Activated T-cell treated with anti-CD3 and anti-CD28 coated beads, Interleukin-2, amount 50 U/mL, for 24 hours (primary cell): ENCODE measurements at regions not wholly inside any gene's neighbourhood (a gene's known extent, or its start where the extent isn't known, plus 50 kb on each side); places are given as distances from the start of the nearest gene placed in this dataset.
"Not testable (repeated sequence)": the region's sequence is repeated elsewhere in the genome, so short reads cannot be mapped to it uniquely, and the experiment has no call there.

Experiments used
- DNase-seq: peaks from one replicate; pipeline ENCODE4 v3.0.0-alpha.2; 2020
- H3K27ac Mint-ChIP-seq: 2 replicates; pipeline ENCODE4 v1.8.0; 2020; ENCODE audit warnings: mild to moderate bottlenecking, mixed read lengths
- H3K27me3 Mint-ChIP-seq: 2 replicates; pipeline ENCODE4 v1.8.0; 2020; ENCODE audit warnings: mixed read lengths
- H3K36me3 Mint-ChIP-seq: 2 replicates; pipeline ENCODE4 v1.8.0; 2020; ENCODE audit warnings: low read depth, mixed read lengths
- H3K4me1 Mint-ChIP-seq: 2 replicates; pipeline ENCODE4 v1.8.0; 2020; ENCODE audit warnings: low read depth, mixed read lengths
- H3K4me3 Mint-ChIP-seq: 2 replicates; pipeline ENCODE4 v1.8.0; 2020; ENCODE audit warnings: mild to moderate bottlenecking, moderate library complexity, mixed read lengths
- H3K9me3 Mint-ChIP-seq: 2 replicates; pipeline ENCODE4 v1.8.0; 2020; ENCODE audit warnings: mixed read lengths

GRCh38 chr15:22134941-22135566 is 54.7 kb downstream of the OR4M2 start:
- not testable (repeated sequence) for H3K9me3 Mint-ChIP-seq, H3K4me3 Mint-ChIP-seq, DNase-seq, H3K4me1 Mint-ChIP-seq, H3K27me3 Mint-ChIP-seq, H3K27ac Mint-ChIP-seq, H3K36me3 Mint-ChIP-seq

GRCh38 chr15:22137572-22137971 is 57.2 kb downstream of the OR4M2 start:
- not testable (repeated sequence) for DNase-seq, H3K9me3 Mint-ChIP-seq, H3K27ac Mint-ChIP-seq, H3K27me3 Mint-ChIP-seq, H3K4me3 Mint-ChIP-seq, H3K4me1 Mint-ChIP-seq, H3K36me3 Mint-ChIP-seq

DNA sequence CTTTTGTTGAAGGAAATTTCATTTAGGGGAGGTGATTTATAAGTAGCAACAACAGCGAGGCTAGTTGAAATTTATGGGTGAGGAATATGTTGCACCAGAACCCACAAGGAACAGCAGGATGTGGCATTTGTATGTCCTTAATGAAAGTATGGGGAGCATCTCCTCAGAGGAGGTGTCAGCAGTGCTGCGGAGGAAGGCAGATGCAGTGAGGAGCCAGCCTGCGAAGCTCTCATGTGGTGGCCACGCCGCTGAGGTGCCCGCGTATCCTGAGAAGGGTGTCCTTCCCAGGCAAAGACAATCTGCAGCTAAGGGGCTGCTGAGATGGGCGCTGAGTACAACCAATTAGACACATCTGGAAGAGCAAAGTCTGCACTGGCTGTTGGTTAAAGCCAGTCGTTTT is 60.8 kb downstream of the OR4M2 start:
- H3K4me3 Mint-ChIP-seq, H3K4me1 Mint-ChIP-seq, H3K27ac Mint-ChIP-seq, DNase-seq, H3K27me3 Mint-ChIP-seq, H3K9me3 Mint-ChIP-seq, H3K36me3 Mint-ChIP-seq: not testable (repeated sequence)

- not testable (repeated sequence) for H3K27ac Mint-ChIP-seq, H3K36me3 Mint-ChIP-seq, H3K4me1 Mint-ChIP-seq, H3K27me3 Mint-ChIP-seq, H3K4me3 Mint-ChIP-seq, H3K9me3 Mint-ChIP-seq, DNase-seq
Measured at GRCh38 chr15:22148109-22148508, 67.8 kb downstream of the OR4M2 start.

- H3K27me3 Mint-ChIP-seq, H3K27ac Mint-ChIP-seq, DNase-seq, H3K4me3 Mint-ChIP-seq, H3K9me3 Mint-ChIP-seq, H3K4me1 Mint-ChIP-seq, H3K36me3 Mint-ChIP-seq: not testable (repeated sequence)
Measured at GRCh38 chr15:22158243-22158642, 77.9 kb downstream of the OR4M2 start.

- H3K4me1 Mint-ChIP-seq, DNase-seq, H3K27me3 Mint-ChIP-seq, H3K4me3 Mint-ChIP-seq, H3K9me3 Mint-ChIP-seq, H3K36me3 Mint-ChIP-seq, H3K27ac Mint-ChIP-seq: not testable (repeated sequence)
Measured at GRCh38 chr15:22160283-22160682, 80.0 kb downstream of the OR4M2 start.

DNA sequence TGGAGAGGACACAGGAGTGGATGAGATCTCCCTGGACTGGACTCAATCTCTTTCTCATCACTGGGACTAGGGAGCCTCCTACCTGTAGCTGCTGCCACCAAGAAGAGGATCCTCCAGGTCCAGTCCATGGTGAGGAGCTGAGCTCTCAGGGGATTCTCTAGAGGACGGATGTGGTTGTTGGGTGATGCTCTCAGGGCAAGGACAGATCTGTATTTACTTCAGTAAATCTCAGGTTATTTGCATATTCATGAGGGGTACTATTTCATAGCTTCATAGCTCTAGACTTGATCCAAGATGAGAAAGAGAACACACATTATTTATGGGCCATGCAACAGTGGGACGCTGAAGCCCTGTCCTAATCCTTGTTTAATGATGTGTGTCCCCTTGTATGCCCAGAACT is 80.4 kb downstream of the OR4M2 start:
- not testable (repeated sequence) for DNase-seq, H3K4me3 Mint-ChIP-seq, H3K9me3 Mint-ChIP-seq, H3K27me3 Mint-ChIP-seq, H3K36me3 Mint-ChIP-seq, H3K27ac Mint-ChIP-seq, H3K4me1 Mint-ChIP-seq

DNA sequence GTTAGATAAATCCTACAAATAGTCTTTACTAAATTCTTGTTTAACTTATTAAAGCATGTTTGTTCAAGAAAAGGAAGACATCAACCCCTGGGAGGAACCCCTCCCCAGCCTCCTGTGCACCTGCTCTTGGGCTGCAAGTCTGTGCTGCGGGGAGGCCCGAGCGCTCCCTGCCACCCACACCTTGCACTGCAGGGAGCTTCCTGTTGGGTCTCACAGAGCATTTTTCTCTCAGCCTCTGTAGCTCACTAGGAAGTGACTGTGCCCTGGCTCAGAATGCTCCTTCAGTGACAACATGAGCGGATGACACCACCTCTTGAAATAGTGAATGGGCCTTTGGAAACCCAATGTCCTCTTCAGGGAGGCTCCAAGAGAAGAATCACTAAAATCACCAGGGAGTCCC is 81.1 kb downstream of the OR4M2 start:
- not testable (repeated sequence) for H3K4me1 Mint-ChIP-seq, H3K4me3 Mint-ChIP-seq, H3K9me3 Mint-ChIP-seq, H3K36me3 Mint-ChIP-seq, H3K27ac Mint-ChIP-seq, H3K27me3 Mint-ChIP-seq, DNase-seq

DNA sequence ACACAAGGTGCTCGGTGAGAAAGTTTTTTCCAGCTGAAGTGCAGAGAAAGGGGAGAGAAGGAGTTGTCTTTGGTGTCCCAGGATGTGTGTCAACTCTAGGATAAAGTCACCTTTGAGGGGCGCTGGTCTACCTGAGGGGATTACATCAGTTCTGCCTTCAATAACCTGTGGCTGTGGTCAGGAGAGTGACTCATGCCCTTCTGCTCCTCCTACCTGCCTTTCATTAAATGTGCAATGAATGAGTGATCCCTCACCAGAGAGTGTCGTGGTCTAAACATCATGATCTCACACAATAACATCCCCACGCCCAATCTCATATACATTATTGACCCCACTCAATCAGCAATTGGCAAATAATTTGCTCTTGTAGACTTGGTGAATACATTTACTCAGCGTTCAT is 83.4 kb downstream of the OR4M2 start:
- not testable (repeated sequence) for H3K4me1 Mint-ChIP-seq, H3K36me3 Mint-ChIP-seq, H3K4me3 Mint-ChIP-seq, DNase-seq, H3K9me3 Mint-ChIP-seq, H3K27ac Mint-ChIP-seq, H3K27me3 Mint-ChIP-seq

DNA sequence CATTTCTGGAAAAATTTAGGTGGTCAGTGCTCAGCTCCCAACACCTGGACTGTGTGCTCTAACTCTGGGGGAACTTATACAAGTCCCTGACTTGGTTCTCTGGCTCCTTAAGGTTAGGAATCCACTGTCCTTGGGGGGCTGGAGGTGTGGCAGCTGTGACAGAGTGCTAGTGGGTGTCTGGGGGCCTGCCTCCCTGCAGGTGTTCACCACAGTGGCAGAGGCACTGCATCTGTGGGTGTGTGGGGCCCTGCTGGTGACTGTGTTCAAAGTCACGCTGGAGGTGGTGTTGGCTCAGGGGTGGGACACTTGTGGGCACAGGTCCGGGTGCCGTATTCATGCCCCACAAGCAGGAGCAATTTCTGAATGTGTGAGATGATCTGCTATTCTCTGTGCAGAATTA is 87.2 kb downstream of the OR4M2 start:
- not testable (repeated sequence) for H3K27ac Mint-ChIP-seq, H3K27me3 Mint-ChIP-seq, H3K4me1 Mint-ChIP-seq, H3K36me3 Mint-ChIP-seq, H3K4me3 Mint-ChIP-seq, H3K9me3 Mint-ChIP-seq
- DNase-seq, result peak; percentile 29

DNA sequence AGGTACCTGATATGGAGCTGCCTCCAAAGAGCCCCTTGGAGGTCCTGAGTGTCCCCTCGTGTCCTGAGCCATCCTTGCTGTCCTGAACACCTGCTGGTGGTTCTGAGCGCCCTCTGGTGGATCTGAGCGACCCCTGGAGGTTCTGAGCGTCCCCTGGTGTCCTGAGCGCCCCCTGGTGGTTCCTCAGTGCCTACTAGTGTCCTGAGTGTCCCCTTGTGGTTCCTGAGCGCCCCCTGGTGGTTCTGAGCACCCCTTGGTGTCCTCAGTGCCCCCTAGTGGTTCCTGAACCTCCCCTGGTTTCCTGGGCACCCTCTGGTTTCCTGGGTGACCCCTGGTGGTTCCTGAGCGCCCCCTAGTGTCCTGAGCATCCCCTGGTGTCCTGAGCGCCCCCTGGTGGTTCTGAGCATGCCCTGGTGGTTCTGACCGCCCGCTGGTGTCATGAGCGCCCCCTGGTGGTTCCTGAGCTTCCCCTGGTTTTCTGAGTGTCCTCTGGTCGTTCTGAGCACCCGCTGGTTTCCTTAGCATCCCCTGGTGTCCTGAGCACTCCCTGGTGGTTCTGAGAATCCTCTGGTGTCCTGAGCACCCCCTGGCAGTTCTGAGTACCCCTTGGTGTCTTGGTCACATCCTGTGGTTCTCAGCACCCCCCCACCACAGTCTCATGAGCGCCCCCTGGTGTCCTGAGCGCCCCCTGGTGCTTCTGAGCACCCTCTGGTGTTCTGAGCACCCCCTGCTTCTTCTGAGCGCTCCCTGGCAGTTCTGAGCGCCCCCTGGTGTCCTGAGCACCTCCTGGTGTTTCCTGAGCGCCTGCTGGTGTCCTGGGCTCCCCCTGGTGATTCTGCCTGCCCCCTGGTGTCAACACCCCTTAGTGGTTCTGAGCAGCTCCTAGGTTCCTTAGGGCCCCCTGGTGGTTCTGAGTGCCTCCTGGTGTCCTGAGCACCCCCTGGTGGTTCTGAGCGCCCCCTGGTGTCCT is 93.0 kb downstream of the OR4M2 start:
- not testable (repeated sequence) for H3K36me3 Mint-ChIP-seq, H3K27ac Mint-ChIP-seq, DNase-seq, H3K9me3 Mint-ChIP-seq, H3K27me3 Mint-ChIP-seq, H3K4me3 Mint-ChIP-seq, H3K4me1 Mint-ChIP-seq

GRCh38 chr15:22174088-22174487 is 93.8 kb downstream of the OR4M2 start:
- not testable (repeated sequence) for H3K36me3 Mint-ChIP-seq, H3K27ac Mint-ChIP-seq, H3K4me3 Mint-ChIP-seq, H3K4me1 Mint-ChIP-seq, H3K9me3 Mint-ChIP-seq, H3K27me3 Mint-ChIP-seq, DNase-seq

DNA sequence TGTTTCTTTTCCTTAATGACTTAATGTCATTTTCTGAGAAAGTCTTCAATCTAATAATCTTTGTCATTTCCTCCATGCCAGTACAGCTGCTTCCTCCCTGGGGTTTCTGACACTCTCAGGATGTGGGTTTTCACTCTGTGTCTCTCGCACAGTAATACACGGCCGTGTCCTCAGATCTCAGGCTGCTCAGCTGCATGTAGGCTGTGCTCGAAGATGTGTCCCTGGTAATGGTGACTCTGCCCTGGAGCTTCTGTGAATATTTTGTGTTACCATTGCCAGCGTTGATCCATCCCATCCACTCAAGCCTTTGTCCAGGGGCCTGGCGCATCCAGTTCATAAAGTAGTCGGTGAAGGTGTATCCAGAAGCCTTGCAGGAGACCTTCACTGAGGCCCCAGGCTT is 97.6 kb downstream of the OR4M2 start:
- H3K36me3 Mint-ChIP-seq, H3K4me3 Mint-ChIP-seq, H3K27me3 Mint-ChIP-seq, H3K27ac Mint-ChIP-seq, DNase-seq, H3K9me3 Mint-ChIP-seq, H3K4me1 Mint-ChIP-seq: not testable (repeated sequence)

DNA sequence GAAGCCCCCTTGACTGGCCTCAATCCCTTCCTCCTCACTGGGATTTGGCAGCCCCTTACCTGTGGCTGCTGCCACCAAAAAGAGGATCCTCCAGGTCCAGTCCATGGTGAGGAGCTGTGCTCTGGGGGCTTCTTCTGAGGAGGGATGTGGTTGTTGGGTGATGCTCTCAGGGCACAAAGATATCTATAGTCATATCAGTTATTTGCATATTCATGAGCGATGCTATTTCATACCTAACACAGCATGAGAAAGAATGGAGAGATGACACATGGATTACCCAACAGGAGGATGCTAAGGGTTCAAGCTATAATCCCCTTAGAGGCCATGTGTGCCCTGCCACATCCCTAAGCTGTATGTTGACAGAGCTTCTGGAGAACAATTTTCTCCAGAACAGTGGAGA is 98.1 kb downstream of the OR4M2 start:
- H3K27me3 Mint-ChIP-seq, DNase-seq, H3K36me3 Mint-ChIP-seq, H3K4me3 Mint-ChIP-seq, H3K27ac Mint-ChIP-seq, H3K9me3 Mint-ChIP-seq, H3K4me1 Mint-ChIP-seq: not testable (repeated sequence)

DNA sequence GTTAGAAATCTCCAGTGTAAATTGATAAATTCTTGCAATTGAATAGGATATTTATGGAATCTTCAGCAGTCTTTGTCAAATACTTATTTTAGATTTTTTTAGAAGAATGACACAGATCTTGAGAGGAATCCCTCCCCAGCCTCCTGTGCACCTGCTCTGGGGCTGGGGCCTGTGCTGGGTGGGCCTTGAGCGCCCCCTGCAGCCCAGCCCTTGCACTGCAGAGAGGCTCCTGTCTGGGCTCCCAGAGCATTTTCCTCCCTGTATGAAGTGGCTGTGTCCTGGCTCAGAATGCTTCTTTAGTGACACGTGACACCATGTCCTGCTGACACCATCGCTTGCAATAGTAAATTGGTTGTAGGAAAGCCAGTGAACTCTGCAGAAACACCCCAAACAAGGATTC is 98.7 kb downstream of the OR4M2 start:
- H3K4me1 Mint-ChIP-seq, H3K9me3 Mint-ChIP-seq, H3K36me3 Mint-ChIP-seq, H3K27ac Mint-ChIP-seq, DNase-seq, H3K27me3 Mint-ChIP-seq, H3K4me3 Mint-ChIP-seq: not testable (repeated sequence)
